Islet precursor cell (in vitro differentiated cells): ENCODE measurements at regions not wholly inside any gene's neighbourhood (a gene's known extent, or its start where the extent isn't known, plus 50 kb on each side); places are given as distances from the start of the nearest gene placed in this dataset.
"Not testable (repeated sequence)": the region's sequence is repeated elsewhere in the genome, so short reads cannot be mapped to it uniquely, and the experiment has no call there.

Experiments
- DNase-seq: peaks from one replicate; pipeline ENCODE4 v3.0.0-alpha.2; 2018

DNA sequence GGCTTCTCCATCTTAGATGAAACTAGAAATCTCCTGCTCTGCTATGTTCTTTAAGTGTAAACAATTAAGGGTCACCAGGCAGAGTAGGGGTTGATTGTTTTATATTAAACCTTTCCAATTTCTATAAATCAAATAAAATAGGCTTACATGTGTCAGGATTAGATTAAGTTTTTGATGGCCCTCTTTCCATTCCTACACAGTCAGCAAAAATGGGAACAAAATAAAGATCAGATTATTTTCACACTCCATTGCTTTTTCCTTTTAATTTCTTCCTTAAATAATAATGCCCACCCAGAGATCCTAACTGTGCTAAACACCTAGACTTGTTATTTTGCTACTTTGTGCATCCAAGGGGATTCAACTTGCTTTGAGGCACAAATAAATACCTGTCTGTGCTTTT lies 381.4 kb upstream of the MAGEB16 start:
- DNase-seq, result no peak

DNA sequence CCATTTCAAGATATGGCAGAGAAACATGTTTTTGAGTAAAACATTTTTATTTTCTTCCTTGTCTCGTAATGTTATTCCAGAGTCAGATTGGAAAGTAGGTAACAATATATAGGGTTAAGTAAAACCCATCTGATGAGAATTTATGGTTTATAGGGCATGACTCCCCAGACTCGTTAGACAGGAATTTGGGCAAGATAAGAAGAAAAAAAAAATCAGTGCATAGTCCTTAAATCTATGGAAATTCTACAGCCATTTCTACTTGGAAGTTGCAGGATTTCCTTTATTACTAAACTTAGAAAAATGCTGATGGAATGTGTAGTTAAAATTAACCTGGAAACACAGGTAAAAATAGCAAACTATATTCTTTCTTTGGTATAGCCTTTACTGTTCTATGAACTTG lies 366.1 kb upstream of the MAGEB16 start:
- DNase-seq, result no peak

DNA sequence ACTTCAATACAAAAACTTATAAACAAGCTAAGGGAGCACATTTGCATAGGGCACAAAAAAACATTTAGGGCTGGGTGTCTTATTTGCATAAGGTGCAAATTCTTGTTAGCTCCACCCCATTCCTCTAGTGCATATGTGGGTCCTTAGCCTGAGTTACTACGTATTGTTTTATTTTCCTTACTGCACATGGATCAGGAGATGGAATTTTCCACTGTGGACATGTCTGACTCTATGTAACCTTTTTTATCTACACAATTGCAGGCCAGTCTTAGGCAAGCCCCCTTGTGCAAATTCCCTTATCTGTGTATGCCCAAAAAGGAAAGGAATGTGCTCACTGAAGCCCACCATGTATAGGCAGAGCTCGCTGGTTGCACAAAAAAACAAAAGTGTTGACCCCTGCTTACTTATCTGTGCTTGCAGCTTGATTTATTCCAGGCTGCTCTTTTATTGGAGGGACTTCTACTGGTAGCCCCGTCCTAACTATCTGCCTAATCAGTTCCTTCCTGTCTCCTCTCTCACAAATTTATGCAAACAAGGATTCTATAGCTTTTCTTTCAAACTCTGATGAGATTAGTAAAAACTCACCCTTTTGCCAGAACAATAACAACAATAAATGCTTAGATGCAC lies 359.0 kb upstream of the MAGEB16 start:
- DNase-seq, result no peak

GRCh38 chrX:35439692-35440091 lies 358.4 kb upstream of the MAGEB16 start:
- no peak for DNase-seq

GRCh38 chrX:35442421-35442820 lies 355.7 kb upstream of the MAGEB16 start:
- DNase-seq, result no peak

- not testable (repeated sequence) for DNase-seq
Observed at GRCh38 chrX:35443091-35443582, 355.0 kb upstream of the MAGEB16 start.

DNA sequence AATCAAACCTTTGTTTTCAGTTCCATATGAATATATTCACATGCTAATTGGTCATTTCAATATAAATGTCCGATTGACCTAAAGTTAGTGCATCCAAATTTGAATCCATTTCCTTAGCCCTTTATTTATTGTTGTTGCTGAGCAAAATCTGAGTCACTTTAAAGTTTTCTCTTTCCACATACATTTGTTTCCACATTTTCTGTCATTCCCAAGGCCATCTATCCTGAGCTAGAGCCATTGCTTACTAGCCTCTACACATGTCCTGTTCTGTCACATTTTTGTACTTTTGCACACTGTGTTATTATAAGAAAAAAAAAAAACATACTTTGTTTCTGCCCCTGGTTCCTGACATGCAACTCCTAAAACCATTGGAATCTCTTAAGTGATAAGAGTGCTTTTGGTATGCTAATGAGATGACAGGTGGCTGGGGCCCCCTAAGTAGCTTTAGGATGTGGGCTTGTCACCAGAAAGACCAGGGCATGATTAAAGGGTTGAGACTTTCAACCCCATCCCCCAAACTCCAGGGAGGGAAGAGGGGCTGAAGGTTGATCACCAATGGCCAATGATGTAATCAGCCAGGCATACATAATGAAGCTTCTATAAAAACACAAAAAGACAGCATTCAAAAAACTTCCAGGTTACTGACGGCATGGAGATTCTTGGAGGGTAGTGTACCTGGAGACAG lies 353.3 kb upstream of the MAGEB16 start:
- DNase-seq, result no peak

GRCh38 chrX:35445912-35446311 lies 352.2 kb upstream of the MAGEB16 start:
- DNase-seq, result no peak

- DNase-seq, result no peak
Observed at GRCh38 chrX:35456891-35457290, 341.3 kb upstream of the MAGEB16 start.

DNA sequence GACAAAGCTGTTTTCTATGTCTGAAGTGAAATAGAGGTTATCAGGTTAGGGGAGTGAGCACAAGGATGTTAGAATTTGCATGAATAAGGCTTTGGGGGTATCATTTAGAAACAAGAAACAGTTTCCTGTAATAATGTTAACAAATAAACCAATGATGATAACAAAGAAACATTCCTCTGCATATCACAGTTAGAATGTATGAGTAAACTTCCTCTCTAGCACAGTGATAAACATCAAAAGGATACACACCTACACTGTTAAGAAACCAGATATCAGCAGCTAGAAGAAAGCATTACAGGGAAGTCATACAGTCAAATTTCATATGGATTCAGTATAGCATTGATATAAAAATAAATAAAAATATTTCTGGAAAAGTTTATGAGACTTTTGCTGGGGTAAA lies 340.0 kb upstream of the MAGEB16 start:
- DNase-seq, result no peak

GRCh38 chrX:35461164-35461563 lies 337.0 kb upstream of the MAGEB16 start:
- no peak for DNase-seq

- not testable (repeated sequence) for DNase-seq
Observed at GRCh38 chrX:35496671-35497070, 301.5 kb upstream of the MAGEB16 start.

GRCh38 chrX:35497453-35497852 lies 300.7 kb upstream of the MAGEB16 start:
- DNase-seq, result not testable (repeated sequence)

DNA sequence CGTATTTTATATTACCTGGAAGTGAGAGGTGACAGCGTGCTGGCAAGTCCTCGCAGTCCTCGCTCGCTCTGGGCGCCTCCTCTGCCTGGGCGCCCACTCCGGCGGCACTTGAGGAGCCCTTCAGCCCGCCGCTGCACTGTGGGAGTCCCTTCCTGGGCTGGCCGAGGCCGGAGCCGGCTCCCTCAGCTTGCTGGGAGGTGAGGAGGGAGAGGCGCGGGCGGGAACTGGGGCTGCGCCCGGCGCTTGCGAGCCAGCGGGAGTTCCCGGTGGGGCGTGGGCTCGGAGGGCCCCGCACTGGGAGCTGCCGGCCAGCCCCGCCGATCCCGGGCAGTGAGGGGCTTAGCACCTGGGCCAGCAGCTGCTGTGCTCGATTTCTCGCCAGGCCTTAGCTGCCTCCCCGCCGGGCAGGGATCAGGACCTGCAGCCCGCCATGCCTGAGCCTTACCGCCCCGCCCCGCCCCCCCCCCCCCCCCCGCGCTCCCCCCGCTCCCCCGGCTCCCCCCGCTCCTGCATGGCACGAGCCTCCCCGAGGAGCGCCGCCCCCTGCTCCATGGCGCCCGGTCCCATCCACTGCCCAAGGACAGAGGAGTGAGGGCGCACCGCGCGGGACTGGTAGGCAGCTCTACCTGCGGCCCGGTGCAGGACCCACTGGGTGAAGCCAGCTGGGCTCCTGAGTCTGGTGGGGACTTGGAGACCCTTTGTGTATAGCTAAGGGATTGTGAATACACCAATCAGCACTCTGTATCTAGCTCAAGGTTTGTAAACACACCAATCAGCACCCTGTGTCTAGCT lies 298.9 kb upstream of the MAGEB16 start:
- DNase-seq, result no peak

DNA sequence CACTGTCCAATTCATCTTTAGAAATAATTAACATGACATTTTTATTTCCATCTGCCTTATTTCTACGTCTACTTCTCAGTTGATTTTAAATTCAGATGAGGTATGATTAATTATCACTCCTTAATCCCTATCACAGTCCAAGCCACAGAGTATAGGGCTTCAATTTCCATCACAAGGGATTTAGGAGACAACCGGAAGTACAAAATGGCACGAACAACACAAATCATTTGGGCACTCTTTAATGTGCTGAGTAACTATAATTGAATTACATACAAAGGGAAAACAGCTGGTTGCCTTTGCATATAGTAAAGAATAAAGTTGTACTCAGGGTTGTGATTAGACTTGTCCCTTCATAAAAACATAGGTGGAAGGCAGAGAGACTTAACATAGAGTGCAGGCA lies 290.4 kb upstream of the MAGEB16 start:
- no peak for DNase-seq

DNA sequence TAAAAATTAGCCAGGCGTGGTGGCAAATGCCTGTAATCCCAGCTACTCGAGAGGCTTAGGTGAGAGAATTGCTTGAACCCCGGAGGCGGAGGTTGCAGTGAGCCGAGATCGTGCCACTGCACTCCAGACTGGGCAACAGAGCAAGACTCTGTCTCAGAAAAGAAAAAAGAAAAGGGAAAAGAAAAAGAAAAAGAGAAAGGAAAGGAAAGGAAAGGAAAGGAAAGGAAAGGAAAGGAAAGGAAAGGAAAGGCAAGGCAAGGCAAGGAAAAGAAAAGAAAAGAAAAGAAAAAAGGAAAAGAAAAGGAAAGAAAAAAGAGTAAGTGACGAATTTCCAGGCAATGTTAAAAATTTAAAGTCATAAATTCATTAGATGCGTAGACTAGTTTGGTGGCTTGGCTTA lies 250.1 kb upstream of the MAGEB16 start:
- DNase-seq, result not testable (repeated sequence)

- no peak for DNase-seq
Observed at GRCh38 chrX:35557916-35558315, 240.2 kb upstream of the MAGEB16 start.

- no peak for DNase-seq
Observed at GRCh38 chrX:35561985-35562384, 236.2 kb upstream of the MAGEB16 start.

DNA sequence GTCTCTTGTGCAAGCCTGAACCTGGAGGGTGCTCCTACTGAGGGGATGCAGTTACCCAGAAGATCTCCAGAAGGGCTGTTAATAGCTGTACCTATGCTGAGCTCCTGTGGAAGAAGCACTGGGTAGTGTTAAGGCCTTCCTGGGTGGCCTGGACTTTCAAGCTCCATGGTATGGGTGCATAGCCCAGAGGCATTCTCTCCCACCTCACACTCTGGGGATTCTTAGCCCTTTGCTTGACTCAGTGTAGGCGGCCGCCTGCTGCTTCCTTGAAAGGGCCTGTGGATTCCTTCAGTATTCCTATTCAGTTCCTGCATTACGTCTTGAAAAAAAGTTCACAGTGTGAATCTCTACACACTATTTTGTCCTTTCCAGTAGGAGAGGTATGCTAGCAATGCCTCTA lies 235.7 kb upstream of the MAGEB16 start:
- DNase-seq, result peak; percentile 51

DNA sequence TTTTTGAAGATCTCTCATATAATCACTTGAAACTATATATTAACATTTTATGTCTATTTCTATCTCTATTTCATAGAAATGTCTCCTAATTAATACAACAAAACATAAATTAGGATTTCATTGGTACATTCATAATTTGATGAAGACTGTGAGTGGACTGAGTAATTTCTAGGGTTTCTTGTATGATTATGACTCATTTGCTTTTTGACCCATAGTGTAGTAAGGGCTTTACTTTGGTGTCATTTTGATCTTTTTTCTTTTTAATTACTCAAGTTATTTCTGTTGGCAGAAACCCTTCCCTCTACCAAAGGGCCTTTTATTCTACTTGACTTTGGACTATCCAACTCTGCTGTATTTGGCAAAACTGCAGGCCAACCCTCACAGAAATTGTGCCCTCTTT lies 207.9 kb upstream of the MAGEB16 start:
- no peak for DNase-seq

DNA sequence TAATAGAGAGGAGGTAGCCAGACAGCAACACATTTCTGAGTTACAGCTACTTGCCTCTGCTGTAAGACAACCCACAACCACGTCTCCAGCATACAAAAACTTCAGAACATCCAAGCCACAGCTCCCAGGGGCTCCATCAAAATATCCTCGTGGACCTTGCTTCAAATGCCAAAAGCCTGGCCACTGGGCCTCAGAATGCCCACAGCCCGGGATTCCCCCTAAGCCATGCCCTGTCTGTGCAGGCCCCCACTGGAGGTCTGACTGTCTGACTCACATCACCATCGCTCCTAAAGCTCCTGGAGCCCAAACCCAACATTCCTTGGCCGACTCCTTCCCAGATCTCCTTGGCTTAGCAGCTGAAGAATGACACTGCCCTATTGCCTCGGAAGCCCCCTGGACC lies 186.6 kb upstream of the MAGEB16 start:
- not testable (repeated sequence) for DNase-seq

DNA sequence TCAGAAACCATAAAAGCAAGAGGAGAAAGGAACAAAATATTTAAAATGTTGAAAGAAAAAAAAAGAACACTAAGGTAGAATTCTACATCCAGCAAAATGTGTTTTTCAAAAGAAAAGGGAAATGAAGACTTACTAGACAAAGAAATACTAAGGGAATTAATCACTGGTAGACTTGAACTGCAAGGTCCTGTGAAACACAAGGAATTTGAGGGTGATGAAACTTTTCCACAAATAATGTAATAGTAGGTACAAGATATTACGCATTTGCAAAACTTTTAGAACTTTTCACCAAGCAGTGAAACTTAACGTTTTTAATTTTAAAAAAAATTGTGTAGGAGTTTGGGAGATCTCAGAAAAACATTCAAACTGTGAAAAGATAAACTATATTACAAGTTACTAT lies 180.3 kb upstream of the MAGEB16 start:
- no peak for DNase-seq

- no peak for DNase-seq
Observed at GRCh38 chrX:35622040-35622439, 176.1 kb upstream of the MAGEB16 start.

DNA sequence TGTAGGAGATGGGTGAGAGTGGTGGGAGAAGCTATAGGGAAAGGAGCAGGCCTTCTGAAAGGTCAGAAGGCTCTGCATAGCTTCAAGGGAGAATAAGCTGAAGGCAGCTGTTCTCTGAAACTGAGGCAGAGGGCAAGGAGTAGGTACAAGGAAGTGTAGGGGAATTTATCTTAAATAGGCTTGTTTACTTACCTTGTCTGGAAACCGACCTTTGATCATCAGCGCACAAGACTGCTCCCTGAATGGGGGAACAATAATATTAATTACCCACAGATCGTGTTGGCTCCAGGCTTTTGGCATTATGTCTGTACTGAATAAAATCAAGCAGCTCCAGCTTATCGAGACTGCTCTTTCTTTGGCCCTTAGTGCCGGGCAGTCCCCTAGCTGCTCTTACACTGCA lies 175.5 kb upstream of the MAGEB16 start:
- no peak for DNase-seq
